ENCODE measurements at regions not wholly inside any gene's neighbourhood (a gene's known extent, or its start where the extent isn't known, plus 50 kb on each side); places are given as distances from the start of the nearest gene placed in this dataset.

DNA sequence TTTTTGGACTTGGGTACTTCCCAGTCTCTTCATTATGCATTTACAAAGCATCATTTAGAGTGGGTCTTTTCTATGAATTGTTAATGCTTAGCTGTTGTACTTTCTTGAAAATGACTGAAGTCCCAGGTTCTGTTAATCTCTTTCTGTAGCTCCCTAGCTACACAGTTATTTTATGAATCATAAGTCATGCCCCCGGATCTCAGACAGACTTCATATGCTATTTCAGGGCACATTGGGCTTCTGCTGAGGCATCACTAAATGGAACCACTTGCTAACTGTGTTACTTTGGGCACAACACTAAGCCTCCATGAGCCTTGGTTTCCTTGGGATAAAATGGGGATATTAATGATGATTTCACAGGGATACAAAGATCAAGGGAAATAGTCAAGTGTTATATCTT lies 55.5 kb upstream of the RBM15 start:
- no peak for TF ChIP-seq TAF1 (IDR thresholded peaks at IDR 0.05; ENCODE audit: low read depth, low read length)
- TF ChIP-seq SPI1 (IDR thresholded peaks at IDR 0.05; ENCODE audit: low read depth, low read length): no peak

Data from GM12891 (cell line).